K562 (cell line): ENCODE measurements at regions not wholly inside any gene's neighbourhood (a gene's known extent, or its start where the extent isn't known, plus 50 kb on each side); places are given as distances from the start of the nearest gene placed in this dataset.

ENCODE experiments used
- CLOCK ChIP-seq: fragments of 250-450 bp; sonication (Bioruptor Pico); IDR thresholded peaks from 2 replicates; pipeline ENCODE4 v1.4.0; 2020; ENCODE audit warnings: mild to moderate bottlenecking, moderate library complexity, borderline replicate concordance
- ELF4 ChIP-seq: fragments of 450-650 bp; formaldehyde crosslinking; IDR thresholded peaks from 2 replicates; pipeline ENCODE4 v1.4.0; 2022; ENCODE audit warnings: missing genetic modification characterization
- KDM5B ChIP-seq: fragments of 200-600 bp; sonication (generic); IDR thresholded peaks from 2 replicates; pipeline ENCODE4 v1.6.1; 2012; ENCODE audit warnings: low read depth, mild to moderate bottlenecking, moderate library complexity, low read length, control low read depth, inconsistent platforms; ENCODE audit not compliant: insufficient replicate concordance
- NFIC ChIP-seq: fragments of 450-650 bp; IDR thresholded peaks from 2 replicates; pipeline ENCODE4 v1.6.1; 2017; ENCODE audit warnings: mild to moderate bottlenecking, inconsistent platforms
- POLR2H ChIP-seq: IDR thresholded peaks from 2 replicates; pipeline ENCODE4 v1.6.1; 2016; ENCODE audit warnings: missing genetic modification characterization, low read depth, mild to moderate bottlenecking, control low read depth, missing compliant biosample characterization, moderate library complexity
- PTBP1 ChIP-seq: fragments of 200-400 bp; formaldehyde crosslinking; IDR thresholded peaks from 2 replicates; pipeline ENCODE4 v1.6.1; 2017; ENCODE audit warnings: low read depth, low read length
- ZBTB26 ChIP-seq: fragments of 450-650 bp; formaldehyde crosslinking; IDR thresholded peaks from 2 replicates; pipeline ENCODE4 v1.4.0; 2022; ENCODE audit warnings: missing genetic modification characterization
- ZNF23 ChIP-seq: fragments of 250-450 bp; sonication (Bioruptor Pico); IDR thresholded peaks from 2 replicates; pipeline ENCODE4 v1.4.0; 2020; ENCODE audit warnings: mild to moderate bottlenecking
- ZNF609 ChIP-seq: sonication (generic); formaldehyde crosslinking; IDR thresholded peaks from 2 replicates; pipeline ENCODE4 v1.8.1; 2023; ENCODE audit warnings: missing genetic modification reagents, mild to moderate bottlenecking, borderline replicate concordance

GRCh38 chr17:79168486-79169055 lies 93.9 kb downstream of the ENGASE start (continued):
- no peak for TF ChIP-seq CLOCK (CRISPR knock-in tag)
- no peak for TF ChIP-seq ZNF609 (CRISPR knock-in tag)
- no peak for TF ChIP-seq POLR2H
- TF ChIP-seq ELF4 (CRISPR knock-in tag): no peak
- no peak for TF ChIP-seq PTBP1
- TF ChIP-seq NFIC: no peak
- no peak for TF ChIP-seq ZNF23 (CRISPR knock-in tag)
- no peak for TF ChIP-seq KDM5B
- no peak for TF ChIP-seq ZBTB26 (CRISPR knock-in tag)
